Right lobe of liver (tissue), 6 donors: ENCODE measurements at regions not wholly inside any gene's neighbourhood (a gene's known extent, or its start where the extent isn't known, plus 50 kb on each side); places are given as distances from the start of the nearest gene placed in this dataset.

ENCODE experiments used
- ATAC-seq, 4 donors: fragments of 200-7000 bp; cut with Tn5 transposase; one replicate each; pipeline ENCODE4 v1.9.1; 2020; ENCODE audit warnings: mild to moderate bottlenecking in 4 of 4, moderate library complexity in 4 of 4
- DNase-seq, 3 donors: peaks; one replicate each; pipeline ENCODE4 v3.0.0-alpha.2; 2020
- H3K27ac ChIP-seq, 3 donors: fragments of 200-600 bp; one replicate each; pipeline ENCODE4 v1.8.0; 2022
- H3K27me3 ChIP-seq, 2 donors: fragments of 200-600 bp; one replicate each; pipeline ENCODE4 v1.8.0; 2022
- H3K36me3 ChIP-seq, 4 donors: fragments of 200-600 bp; sonication (generic) in 1 of 4; one replicate each; pipeline versions ENCODE4 v1.5.1 to v1.8.0; 2017 to 2022; ENCODE audit warnings: control low read depth in 1 of 4
- H3K4me1 ChIP-seq, 4 donors: fragments of 200-600 bp; sonication (generic) in 1 of 4; one replicate each; pipeline versions ENCODE4 v1.5.1 to v1.8.0; 2017 to 2022; ENCODE audit warnings: control low read depth in 1 of 4
- H3K4me3 ChIP-seq, 3 donors: fragments of 200-600 bp; one replicate each; pipeline ENCODE4 v1.8.0; 2022
- H3K9me3 ChIP-seq, 4 donors: fragments of 200-600 bp; sonication (generic) in 1 of 4; one replicate each; pipeline versions ENCODE4 v1.5.1 to v1.8.0; 2017 to 2022; ENCODE audit warnings: control low read depth in 1 of 4
- POLR2A ChIP-seq: fragments of 450-650 bp; IDR thresholded peaks from one replicate; pipeline ENCODE4 v1.6.1; 2017; ENCODE audit warnings: antibody characterized with exemption, mild to moderate bottlenecking
- WGBS: methylation state at CpG from one replicate; pipeline ENCODE4 v1.1.6; 2018; ENCODE audit warnings: low coverage, low lambda C conversion rate; ENCODE audit not compliant: insufficient coverage; ENCODE audit errors: missing lambda C conversion rate; 5-methylcytosine and 5-hydroxymethylcytosine counted together
- intact Hi-C, 2 donors: fragments of 100-400 bp; cut with DNase I; formaldehyde crosslinking; loops; one replicate each; pipeline versions ENCODE4 v1.11.2 to v1.14.1; 2022
- TF ChIP-seq, protein P1 (sequence below), 4 donors: fragments of 200-600 bp in 3 of 4; fragments of 450-650 bp in 1 of 4; IDR thresholded peaks; one replicate each; pipeline versions ENCODE4 v1.5.1 to v1.8.0; 2016 to 2022; ENCODE audit warnings: antibody characterized with exemption in 4 of 4, mild to moderate bottlenecking in 2 of 4
- donor health status: DM: no; HTN: yes; CAD: no.
- donor health status: DM: no; HTN: no; CAD: no.
- donor health status: DM: no; HTN: no; CAD: no.
- donor health status: DM: no; HTN: yes; CAD: no.
- donor health status: DM: no; HTN: yes; CAD: no.

DNA sequence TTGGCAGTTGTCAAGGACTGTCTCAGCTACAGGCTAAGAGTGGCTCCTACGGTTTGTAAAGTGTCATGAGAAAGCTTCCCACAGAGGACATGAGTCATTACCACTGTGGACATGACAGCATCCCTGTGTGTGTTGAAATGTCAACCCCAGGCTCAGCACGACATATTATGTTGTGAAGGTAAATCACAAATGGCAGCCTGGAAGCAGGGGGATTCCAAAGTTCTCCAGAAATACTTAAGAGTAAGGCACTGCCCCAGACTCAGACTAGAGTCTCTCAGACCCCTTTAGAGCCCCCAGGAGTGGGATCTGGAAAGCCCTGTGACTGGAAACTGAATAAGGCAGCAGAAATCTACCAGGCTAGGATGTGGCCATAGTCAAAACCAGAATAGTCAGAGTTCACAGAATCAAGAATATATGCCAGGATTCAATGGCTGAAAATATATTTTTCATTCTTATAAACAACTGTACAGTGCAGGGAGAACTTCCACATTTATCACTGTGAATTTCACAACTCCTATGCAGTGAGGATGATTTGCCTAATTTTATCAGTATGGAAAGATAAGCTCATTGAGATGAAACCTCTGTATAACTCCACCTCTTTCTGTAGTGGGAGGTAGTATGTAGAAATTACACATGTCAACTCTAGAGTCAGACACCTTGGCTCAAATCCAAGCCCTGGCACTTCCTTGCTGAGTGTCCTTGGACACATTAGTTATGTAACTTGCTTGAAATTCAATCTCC is 237.1 kb upstream of the CFAP20DC start:
- 55% methylated on average over 2 of the region's 2 CpGs for WGBS
- Histone ChIP-seq H3K9me3 (no peaks in the 10 kb centered on the region), H3K27me3 (no peaks in the 10 kb centered on the region), H3K27ac (no peak overlapping the region), H3K4me1 (no peaks in the 10 kb centered on the region), H3K4me3 (no peak overlapping the region), H3K36me3 (no peaks in the 10 kb centered on the region)
- TF ChIP-seq, protein P1, sequence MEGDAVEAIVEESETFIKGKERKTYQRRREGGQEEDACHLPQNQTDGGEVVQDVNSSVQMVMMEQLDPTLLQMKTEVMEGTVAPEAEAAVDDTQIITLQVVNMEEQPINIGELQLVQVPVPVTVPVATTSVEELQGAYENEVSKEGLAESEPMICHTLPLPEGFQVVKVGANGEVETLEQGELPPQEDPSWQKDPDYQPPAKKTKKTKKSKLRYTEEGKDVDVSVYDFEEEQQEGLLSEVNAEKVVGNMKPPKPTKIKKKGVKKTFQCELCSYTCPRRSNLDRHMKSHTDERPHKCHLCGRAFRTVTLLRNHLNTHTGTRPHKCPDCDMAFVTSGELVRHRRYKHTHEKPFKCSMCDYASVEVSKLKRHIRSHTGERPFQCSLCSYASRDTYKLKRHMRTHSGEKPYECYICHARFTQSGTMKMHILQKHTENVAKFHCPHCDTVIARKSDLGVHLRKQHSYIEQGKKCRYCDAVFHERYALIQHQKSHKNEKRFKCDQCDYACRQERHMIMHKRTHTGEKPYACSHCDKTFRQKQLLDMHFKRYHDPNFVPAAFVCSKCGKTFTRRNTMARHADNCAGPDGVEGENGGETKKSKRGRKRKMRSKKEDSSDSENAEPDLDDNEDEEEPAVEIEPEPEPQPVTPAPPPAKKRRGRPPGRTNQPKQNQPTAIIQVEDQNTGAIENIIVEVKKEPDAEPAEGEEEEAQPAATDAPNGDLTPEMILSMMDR (IDR thresholded peaks at IDR 0.05): no peak
- no peak for TF ChIP-seq POLR2A
- intact Hi-C loops: no loop called here
- no peak for DNase-seq
- ATAC-seq: peak in 3 of 4 donors; percentile 23 to 39 (median 29)

DNA sequence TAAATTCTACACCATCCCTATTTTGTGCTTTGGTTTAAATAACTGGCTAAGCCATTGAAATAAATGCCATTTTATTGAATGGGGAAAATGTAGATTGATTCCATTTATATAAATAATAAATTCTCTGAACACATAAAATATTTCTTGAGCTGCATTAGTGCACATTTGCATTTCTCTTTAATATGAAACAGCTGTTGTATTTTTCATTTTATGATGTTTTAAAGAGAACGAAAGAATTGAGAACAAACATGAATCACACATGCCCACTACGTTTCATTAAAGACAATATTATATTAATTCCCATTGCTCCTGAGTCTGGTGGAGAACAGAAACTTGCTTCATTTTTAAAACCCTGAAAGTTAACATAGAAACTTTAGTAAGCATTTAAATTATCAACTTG is 235.7 kb upstream of the CFAP20DC start:
- Histone ChIP-seq H3K27ac (no peak overlapping the region), H3K9me3 (no peaks in the 10 kb centered on the region), H3K4me1 (no peaks in the 10 kb centered on the region), H3K36me3 (no peaks in the 10 kb centered on the region), H3K27me3 (no peaks in the 10 kb centered on the region), H3K4me3 (no peak overlapping the region)
- 70% methylated on average over 2 of the region's 2 CpGs for WGBS
- intact Hi-C loops: no loop called here
- DNase-seq (no peak), ATAC-seq (no peak)
- TF ChIP-seq, protein P1 (IDR thresholded peaks at IDR 0.05): no peak
- TF ChIP-seq POLR2A: no peak

DNA sequence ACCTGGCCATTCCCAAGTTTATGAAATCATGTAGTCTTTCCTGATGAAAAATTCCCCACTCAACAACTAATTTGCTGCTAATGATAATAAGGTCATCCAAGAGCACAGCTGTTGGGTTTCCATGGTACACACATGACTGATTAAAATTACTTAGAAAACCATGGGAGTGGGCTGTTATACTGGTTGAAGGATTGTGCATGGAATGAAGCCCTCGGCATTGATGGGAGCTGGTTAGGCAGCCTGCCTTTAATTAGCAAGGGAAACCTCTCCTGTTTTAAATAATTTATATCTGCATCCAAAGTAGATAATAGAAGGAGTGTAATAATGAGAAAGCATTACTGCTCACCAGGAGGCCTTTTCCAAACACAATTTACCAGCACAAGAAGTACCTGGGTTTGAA is 235.1 kb upstream of the CFAP20DC start:
- DNase-seq: no peak
- Histone ChIP-seq H3K27ac (no peak overlapping the region), H3K4me3 (no peak overlapping the region), H3K36me3 (no peaks in the 10 kb centered on the region), H3K4me1 (no peaks in the 10 kb centered on the region), H3K27me3 (no peaks in the 10 kb centered on the region), H3K9me3 (no peaks in the 10 kb centered on the region)
- 25% methylated on average over 1 of the region's 1 CpG for WGBS
- TF ChIP-seq POLR2A: no peak
- TF ChIP-seq, protein P1 (IDR thresholded peaks at IDR 0.05): no peak
- intact Hi-C loops: no loop called here
- no peak for ATAC-seq

DNA sequence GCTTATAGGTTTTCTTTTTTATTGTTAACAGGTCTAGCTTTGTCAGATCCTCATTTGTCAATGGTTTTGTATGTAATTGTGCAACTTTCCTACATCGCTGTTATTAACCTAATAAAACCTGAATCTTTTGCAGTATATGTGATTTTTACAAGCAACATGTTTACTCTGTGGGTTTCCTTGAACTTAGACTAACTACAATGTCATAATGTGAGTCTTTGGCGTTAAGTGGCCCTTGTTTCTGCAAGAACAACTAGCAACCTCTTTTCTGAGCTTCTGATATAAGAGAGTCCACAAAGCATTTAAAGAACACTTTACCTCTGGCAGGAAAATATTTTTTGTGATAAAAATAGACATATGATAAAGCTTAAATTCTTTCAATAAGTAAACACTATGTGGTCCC is 230.3 kb upstream of the CFAP20DC start:
- Histone ChIP-seq H3K27ac (no peak overlapping the region), H3K36me3 (no peaks in the 10 kb centered on the region), H3K4me3 (no peak overlapping the region), H3K4me1 (no peaks in the 10 kb centered on the region), H3K27me3 (no peaks in the 10 kb centered on the region), H3K9me3 (no peaks in the 10 kb centered on the region)
- TF ChIP-seq, protein P1 (IDR thresholded peaks at IDR 0.05): no peak
- no peak for TF ChIP-seq POLR2A
- no peak for ATAC-seq
- intact Hi-C loops: no loop called here
- no peak for DNase-seq
- 73% methylated on average over 2 of the region's 2 CpGs for WGBS
